GM19463 (cell line): ENCODE measurements at regions not wholly inside any gene's neighbourhood (a gene's known extent, or its start where the extent isn't known, plus 50 kb on each side); places are given as distances from the start of the nearest gene placed in this dataset.

Experiments used
- ATAC-seq: cut with Tn5 transposase; IDR thresholded peaks from one replicate; pipeline ENCODE4 v1.9.1; 2021; ENCODE audit warnings: mild to moderate bottlenecking, moderate library complexity; ENCODE audit not compliant: unreplicated experiment

DNA sequence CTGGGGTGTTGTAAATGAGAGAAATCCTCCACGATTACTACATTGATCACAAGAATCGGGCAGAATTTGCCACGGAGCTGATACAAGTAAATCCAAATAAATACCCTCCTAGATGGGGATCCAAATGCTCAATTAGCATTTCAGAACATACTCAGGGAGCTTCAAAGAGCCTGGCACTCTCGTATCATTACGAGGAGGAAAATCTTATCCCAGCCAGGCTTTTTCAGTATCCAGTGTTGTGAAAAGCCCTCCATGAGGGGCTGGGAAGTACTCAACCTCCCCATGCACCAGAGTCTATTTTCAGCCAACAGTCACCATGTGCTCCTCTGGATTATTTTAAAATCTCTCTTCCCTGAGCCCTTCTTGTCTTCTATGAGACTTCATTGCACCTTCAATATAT lies 122.6 kb upstream of the ARRDC4 start:
- no peak for ATAC-seq

GRCh38 chr15:97838606-97839210 lies 121.8 kb upstream of the ARRDC4 start:
- ATAC-seq = no peak

GRCh38 chr15:97840501-97840900 lies 120.0 kb upstream of the ARRDC4 start:
- ATAC-seq = no peak

DNA sequence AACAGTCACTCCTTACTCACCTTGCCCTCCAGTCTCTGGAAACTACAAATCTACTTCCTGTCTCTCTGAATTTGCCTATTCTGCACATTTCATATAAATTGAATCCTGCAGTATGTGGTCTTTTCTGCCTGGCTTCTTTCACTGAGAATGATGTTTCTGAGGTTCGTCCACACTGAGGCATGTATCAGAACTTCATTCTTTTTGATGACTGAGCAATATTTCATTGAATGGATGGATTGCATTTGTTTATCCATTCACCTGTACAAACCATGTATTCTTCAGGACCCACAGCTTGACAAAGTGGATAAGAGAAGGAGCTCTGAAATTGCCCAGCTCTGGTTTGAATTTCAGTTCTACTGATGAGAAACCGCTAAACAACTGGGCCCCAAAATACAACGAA lies 118.9 kb upstream of the ARRDC4 start:
- no peak for ATAC-seq

DNA sequence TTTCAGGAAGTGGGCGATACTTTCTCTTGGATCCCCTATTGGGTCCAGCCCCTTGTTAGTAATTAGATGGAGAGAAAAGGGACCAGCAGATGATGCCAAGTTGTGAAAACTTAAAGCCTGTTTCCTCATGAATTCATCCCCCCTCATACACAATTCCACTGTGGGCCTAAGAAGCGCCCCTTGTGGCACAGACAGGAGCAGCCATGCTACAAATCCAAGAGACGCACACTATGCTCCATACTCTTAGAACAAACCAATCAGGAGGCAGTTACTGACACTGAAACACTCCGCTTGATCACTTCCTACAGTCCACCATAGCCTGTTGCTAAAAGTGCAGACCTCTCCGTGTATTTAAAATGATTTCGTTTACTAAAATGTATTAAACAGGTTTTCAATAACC lies 111.3 kb upstream of the ARRDC4 start:
- no peak for ATAC-seq

- no peak for ATAC-seq
Measured at GRCh38 chr15:97858296-97858695, 102.2 kb upstream of the ARRDC4 start.

DNA sequence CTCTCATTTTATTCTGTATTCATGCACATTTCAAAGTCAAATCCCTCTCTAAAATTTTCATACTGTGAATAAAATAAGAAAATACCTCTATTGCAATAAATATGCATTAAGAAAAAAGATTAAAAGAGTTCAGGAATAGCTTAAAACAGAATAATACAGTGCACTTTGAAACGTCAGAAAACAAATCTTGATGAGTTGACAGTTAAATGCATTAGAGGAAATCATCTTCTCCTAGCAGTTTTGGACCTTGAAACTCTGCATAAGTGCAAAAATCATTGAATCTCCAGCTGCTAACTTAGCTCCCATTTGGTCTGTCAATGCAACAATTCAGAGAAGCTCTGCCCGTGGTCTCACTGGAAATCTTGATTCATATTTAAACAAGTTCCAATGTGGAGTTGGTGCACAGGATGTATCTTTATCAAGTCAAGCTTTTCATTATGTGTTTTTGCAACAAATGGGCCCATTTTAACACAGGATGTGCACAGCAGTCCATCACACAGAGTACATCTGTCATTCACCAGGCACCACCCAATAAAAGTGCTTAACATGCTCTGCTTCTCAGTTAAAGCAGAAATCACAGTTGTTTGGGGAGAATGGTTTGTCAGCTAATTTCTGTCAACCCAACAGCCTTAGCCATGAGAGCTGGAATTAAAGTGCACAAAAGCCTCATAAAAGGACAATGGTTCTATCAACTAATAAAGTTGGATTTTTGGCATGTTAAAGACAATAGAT lies 98.8 kb upstream of the ARRDC4 start:
- no peak for ATAC-seq

- ATAC-seq = no peak
Measured at GRCh38 chr15:97866959-97867358, 93.5 kb upstream of the ARRDC4 start.

DNA sequence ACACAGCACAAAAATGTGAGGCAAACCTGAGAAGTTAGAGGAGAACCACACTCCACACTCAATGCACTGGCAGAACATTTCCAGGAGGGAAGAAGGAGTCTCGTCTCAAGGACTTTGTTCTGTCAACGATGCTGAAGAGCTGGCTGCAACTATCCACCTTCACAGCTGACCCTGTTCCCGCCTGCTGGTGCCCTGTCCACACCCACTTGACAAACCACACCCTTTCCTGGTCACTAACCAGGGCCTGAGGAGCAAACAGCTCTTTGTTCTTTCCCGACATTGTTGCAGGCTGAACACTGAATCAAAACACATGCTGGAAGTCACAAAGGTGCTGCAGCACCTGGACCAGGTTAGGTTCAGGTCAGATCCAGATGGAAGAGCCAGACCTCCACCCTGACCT lies 92.6 kb upstream of the ARRDC4 start:
- ATAC-seq = no peak

DNA sequence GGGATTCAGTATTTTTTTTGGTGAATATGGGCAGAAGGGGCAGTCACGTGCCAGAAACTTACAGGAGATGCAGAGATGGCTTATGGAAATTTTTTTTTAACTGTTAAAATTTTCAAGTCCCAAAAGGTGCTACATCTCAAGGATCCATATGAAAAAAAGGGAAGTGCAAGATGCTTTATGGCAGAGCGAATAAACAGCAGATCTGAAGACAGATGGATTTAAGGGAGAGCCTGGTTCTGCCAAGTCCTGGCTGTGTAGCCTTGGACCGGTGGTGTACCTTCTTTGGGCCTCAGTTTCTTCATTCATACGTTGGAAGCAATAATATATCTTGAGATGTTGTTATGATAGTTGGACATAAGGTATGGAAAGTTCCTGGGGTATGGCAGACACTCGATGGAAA lies 91.5 kb upstream of the ARRDC4 start:
- no peak for ATAC-seq

DNA sequence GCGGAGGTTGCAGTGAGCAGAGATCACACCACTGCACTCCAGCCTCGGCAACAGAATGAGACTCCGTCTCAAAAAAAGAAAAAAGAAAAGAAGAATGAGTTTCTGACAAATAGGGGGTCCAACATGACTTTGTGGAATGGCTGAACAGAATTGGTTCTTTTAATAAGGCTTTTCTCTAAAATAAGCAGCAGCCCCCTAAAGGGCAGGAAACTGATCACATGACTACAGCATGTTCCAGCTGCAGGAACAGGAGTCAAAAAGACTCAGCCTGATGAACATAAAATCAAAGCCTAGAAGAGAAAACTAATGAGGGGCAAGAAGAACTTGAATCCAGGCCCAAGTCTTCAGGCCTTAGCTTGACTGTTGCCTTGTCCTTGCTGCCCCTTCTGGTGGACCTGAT lies 89.7 kb upstream of the ARRDC4 start:
- ATAC-seq = no peak

DNA sequence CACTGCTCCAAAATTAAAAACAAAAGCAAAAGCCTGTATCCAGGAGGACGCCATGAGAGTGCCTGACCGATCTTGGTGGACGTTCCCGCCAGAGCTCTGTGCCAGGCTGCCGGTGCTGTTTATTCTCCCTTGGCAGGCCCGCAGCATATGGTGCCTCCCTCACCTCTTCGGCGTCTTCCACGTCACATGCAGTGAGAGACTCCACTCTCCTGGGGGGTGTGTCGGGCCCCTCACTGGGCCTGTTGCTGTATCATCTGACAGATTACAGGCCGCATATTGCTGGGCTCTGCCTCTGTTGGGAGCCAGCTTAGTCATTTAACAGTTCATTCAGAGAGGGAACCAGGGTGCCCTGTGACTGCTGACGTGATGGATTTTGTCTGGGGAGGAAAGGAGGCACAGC lies 86.4 kb upstream of the ARRDC4 start:
- ATAC-seq = no peak

DNA sequence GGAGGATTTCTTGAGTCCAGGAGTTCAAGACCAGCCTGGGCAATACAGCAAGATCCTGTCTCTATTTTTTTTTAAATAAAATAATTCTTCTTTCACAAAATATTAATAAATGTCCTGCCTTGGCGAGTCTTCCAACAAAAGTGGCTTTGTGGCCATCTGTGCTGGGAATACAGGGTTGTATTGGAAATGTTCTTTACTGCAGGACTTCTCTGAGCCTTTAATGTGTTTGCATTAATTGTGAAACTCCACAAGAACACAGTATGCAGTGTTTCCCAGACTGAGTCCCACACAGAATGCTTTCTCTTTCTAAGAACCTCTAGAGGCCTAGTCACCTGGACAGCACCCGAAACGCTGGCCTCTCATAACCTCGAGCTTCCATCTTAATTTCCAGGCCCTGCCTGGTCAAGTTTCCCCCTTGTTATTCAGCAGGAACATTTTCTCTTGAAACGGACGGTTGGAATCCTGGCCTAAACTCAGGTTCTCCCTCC lies 85.4 kb upstream of the ARRDC4 start:
- ATAC-seq = no peak

DNA sequence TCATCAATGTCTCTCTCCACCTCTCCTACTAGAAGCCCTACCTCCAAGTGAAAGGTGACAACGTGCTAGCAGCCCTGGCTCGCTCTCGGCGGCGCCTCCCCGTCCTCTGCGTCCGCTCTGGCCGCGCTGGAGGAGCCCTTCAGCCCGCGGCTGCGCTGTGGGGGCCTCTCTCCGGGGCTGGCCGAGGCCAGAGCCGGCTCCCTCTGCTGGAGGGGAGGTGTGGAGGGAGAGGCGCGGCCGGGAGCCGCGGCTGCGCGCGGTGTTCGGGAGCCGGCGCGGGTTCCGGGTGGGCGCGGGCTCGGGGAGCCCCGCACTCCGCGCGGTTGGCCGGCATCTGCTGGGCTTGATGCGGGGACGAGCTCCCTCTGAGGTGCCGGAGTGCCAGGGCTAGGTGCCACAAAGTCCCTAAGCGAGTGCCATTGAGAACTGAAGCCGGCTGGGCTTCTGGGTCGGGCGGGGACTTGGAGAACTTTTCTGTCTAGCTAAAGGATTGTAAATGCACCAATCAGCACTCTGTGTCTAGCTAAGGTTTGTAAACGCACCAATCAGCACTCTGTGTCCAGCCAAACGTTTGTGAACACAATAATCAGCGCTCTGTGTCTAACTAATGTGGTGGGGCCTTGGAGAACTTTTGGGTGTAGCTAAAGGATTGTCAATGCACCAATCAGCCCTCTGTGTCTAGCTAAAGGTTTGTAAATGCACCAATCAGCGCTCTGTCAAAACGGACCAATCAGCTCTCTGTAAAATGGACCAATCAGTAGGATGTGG lies 84.8 kb upstream of the ARRDC4 start:
- no peak for ATAC-seq

GRCh38 chr15:97876281-97876675 lies 84.2 kb upstream of the ARRDC4 start:
- no peak for ATAC-seq

GRCh38 chr15:97881346-97881965 lies 79.0 kb upstream of the ARRDC4 start:
- no peak for ATAC-seq

DNA sequence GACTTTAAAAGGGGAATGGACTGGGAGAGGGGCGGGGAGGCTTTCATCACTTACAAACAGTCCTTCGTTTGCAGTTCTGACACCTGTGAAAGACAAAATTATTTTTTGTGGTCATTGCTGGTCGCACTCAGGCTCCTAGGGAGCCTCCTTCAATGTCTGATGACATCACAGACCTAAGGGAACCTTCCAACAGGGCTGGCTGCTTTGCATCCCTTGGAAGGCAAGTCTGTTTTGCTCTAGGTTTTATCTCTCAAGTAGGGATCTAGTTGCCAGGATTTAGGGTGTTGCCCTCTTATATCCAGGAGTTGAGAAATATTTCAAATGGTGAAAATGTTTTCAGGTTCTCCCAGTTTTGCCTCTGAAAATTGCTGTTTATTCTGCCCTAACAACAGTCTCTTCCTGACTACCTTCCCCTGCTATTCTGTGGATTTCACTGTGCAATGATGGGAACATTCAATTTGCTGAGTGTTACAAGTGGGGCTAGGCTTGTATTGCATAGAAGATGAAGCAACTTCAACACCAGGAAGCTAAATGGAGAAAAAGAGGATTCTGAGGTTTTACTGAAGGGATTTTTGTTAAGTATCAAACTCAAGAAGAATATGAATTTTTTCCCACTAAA lies 75.9 kb upstream of the ARRDC4 start:
- ATAC-seq = no peak

- no peak for ATAC-seq
Measured at GRCh38 chr15:97890307-97890706, 70.2 kb upstream of the ARRDC4 start.

GRCh38 chr15:97892167-97892938 lies 68.2 kb upstream of the ARRDC4 start:
- no peak for ATAC-seq

DNA sequence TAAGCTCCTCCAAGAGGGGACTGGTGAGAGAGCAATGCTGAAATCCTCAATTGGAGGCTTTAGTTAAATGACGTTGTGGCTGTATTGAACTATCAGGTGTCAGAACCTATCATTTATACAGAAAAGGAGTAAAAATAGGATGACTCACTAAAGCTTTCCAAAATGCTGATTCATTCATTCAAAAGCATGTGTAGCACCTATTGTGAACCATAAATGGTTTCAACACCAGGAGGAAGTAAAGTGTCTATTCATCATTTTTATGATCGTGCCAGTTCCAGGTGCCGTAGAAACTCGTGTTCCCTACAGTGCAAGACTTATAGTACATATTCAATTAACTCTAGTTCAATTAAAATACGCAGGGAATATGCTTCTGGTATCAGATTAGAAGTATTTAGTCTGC lies 66.5 kb upstream of the ARRDC4 start:
- ATAC-seq = no peak
